SH-SY5Y (cell line): ENCODE measurements at regions not wholly inside any gene's neighbourhood (a gene's known extent, or its start where the extent isn't known, plus 50 kb on each side); places are given as distances from the start of the nearest gene placed in this dataset.

Experiments used
- GATA2 ChIP-seq: IDR thresholded peaks from 2 replicates; pipeline ENCODE4 v1.6.1; 2011; ENCODE audit warnings: mild to moderate bottlenecking, low read depth, low read length
- GATA3 ChIP-seq: IDR thresholded peaks from 2 replicates; pipeline ENCODE4 v1.6.1; 2011; ENCODE audit warnings: low read depth, mild to moderate bottlenecking, low read length, moderate library complexity

- no peak for TF ChIP-seq GATA2
- TF ChIP-seq GATA3 = no peak
These were observed 1217.3 kb downstream of the REEP3 start for GRCh38 chr10:64738462-64738861.

GRCh38 chr10:64745565-64745964 lies 1224.4 kb downstream of the REEP3 start:
- TF ChIP-seq GATA2 (no peak), GATA3 (no peak)

DNA sequence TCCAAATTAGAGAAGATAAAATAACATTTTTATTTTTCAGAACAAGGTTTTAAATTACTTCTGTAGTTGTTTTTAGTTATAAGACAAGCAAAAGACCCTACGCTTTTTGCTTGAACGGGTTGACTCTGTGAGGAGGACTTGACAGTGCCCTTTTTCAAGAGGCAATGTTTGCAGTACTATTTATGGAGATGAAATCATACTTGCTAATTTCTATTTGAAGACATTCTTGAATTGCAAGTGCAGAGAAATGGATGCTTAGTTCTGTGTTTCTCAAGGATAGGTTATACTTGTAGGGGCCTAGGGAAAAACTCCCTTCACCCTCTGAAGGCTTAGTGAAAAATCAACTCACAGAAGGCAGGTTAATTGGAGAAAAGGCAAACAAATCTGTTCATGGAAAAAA lies 1229.5 kb downstream of the REEP3 start:
- TF ChIP-seq GATA2 (no peak), GATA3 (no peak)

- TF ChIP-seq GATA2 = no peak
- TF ChIP-seq GATA3 = no peak
These were observed 1232.3 kb downstream of the REEP3 start for GRCh38 chr10:64753516-64753915.

- no peak for TF ChIP-seq GATA2
- no peak for TF ChIP-seq GATA3
These were observed 1239.2 kb downstream of the REEP3 start for GRCh38 chr10:64760371-64760770.

DNA sequence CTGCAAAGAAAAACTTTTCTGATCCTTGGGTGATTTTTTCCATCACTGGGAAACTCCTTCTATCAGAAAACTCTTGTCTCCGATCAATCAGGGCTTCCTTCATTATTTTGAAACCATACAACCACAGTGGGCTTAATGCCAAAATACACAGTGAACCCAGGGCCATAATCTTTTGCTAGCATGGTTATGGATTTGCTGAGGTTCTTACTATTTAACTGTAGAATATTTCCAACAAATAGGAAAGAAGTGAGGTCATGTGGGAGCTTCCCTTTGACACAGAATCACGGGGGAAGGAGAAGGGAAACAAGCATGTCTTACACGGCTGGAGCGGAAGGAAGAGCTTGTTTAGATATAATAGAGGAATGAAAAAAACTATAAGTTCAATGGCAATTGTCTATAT lies 1241.7 kb downstream of the REEP3 start:
- TF ChIP-seq GATA2 (no peak), GATA3 (no peak)

DNA sequence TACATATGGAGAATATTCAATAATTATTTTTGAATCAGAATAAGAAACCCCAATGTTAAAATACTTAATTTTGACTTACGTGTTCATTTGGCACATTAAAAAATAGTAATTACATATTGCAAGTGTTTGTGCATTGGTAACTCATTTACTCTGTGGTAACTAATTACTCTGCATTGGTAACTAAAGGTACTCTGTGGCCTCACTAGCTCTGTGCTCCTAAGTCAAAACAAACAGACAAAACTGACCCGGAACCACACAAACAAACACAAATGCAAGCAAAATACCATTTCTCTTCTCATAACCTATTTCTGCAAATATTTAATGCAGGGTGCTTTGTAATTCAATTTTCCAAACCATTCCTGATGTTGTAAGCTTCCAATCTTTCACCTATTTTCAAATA lies 1244.3 kb downstream of the REEP3 start:
- TF ChIP-seq GATA2 (no peak), GATA3 (no peak)

- TF ChIP-seq GATA3 = peak; percentile 100
- TF ChIP-seq GATA2 = peak; percentile 90
These were observed 1250.3 kb downstream of the REEP3 start for GRCh38 chr10:64771253-64772050.

GRCh38 chr10:64773357-64773756 lies 1252.2 kb downstream of the REEP3 start:
- TF ChIP-seq GATA2 (no peak), GATA3 (no peak)

DNA sequence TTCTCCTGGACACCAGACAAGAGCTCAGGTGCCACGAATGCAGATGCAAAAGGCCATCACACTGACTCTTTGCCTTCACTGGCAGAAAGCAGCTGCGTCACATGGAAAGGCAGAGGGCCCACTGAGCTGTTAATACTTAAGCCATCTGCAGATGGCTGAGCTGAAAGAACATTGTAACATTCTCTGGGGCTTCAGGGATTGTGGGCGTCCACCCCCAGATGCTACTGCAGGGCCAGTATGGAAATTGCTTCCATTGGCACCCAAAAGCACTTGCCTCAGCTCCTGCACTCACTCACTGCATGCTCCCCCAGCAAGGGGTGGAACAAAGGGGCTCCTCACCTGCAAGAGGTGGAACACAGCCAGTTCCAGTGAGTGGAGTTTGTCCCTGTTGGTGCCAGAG lies 1264.6 kb downstream of the REEP3 start:
- TF ChIP-seq GATA3 = no peak
- TF ChIP-seq GATA2 = no peak

GRCh38 chr10:64786989-64787388 lies 1265.8 kb downstream of the REEP3 start:
- TF ChIP-seq GATA3 (no peak), GATA2 (no peak)

DNA sequence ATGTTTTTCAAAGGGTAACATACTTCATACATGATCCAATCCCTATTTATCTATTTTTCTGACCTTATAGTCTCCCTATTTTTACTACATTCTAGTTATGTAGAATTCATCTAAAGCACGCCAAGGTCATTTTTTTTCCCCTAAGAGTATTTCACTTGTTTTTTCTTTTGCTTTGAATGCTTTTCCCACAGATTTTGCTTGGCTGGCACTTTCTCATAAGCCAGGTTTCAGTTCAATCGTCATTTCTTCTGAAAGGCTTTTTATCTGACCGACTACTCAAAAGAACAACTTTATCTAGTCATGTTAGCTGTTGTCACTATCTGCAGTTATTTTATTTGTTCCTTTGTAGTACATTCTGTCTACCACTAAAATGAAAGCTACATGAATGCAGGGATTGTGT lies 1274.6 kb downstream of the REEP3 start:
- TF ChIP-seq GATA3 (no peak), GATA2 (no peak)

DNA sequence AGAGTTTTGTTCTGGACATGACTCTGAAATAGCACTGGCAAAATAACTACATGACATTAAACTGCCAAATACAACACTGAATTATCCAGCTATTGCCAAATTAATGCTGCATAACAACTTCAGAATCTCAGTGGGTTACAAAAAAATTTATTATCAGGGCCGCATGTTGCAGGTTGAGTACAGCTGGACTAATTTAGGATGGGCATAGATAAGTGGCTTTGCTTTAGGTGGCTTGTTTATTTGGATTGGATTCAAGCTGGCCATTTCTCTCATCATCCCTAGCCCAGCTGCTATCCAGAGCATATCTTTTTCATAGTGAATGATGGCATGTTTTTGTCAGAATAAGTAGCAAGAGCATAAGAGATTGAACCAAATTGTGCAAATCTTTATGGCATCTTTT lies 1277.1 kb downstream of the REEP3 start:
- TF ChIP-seq GATA2 (peak; percentile 66), GATA3 (no peak)

DNA sequence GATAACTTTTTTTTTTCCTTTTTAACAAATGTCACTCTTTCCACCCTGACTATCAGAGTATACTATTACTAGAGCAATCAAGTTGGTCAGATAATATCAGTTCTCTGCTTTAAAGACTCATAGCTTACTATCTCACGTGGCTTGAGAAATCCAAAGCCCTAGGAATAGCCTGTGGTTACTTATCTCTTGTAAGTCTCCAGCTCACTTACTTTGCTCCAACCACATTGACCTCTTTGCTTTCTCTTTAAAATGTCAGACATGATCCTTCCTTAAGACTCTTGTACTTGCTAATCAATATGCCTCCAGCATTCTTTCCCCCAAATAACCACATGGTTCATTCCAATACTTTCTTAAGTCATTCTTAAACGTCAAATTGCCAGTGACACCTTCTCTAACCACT lies 1292.2 kb downstream of the REEP3 start:
- no peak for TF ChIP-seq GATA2
- TF ChIP-seq GATA3 = no peak

DNA sequence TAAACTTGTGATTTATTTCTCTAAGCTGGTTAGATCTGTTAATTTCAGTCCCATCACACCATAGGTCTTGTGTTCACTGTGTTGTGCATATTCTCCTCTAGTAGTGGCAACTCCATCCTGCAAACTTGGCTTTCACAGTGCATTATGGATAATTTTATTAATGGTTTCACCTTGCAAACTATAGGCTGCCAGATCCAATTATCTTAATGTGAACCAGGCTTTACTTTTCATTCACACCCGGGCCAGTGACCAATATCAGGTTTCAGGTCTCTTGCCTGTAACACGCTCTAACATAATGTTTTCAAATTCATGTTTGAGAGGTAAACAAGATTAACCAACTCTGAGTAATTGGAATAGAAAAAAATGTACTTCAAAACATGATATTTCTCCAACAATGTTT lies 1293.0 kb downstream of the REEP3 start:
- no peak for TF ChIP-seq GATA2
- TF ChIP-seq GATA3 = no peak
